Karpas-422 (cell line): ENCODE measurements at regions not wholly inside any gene's neighbourhood (a gene's known extent, or its start where the extent isn't known, plus 50 kb on each side); places are given as distances from the start of the nearest gene placed in this dataset.
A peak's percentile ranks its signal among the peaks of the same experiment; 100 is the strongest.

Experiments used
- DNase-seq: peaks from one replicate; pipeline ENCODE4 v3.0.0-alpha.2; 2015
- H2AFZ ChIP-seq: fragments of 200-600 bp; sonication (generic); 2 replicates; pipeline ENCODE4 v1.6.1; 2014; ENCODE audit warnings: antibody characterized with exemption, low read length, mixed read lengths
- H3K27ac ChIP-seq: fragments of 200-600 bp; sonication (generic); 2 replicates; pipeline ENCODE4 v1.5.1; 2014; ENCODE audit warnings: mild to moderate bottlenecking, low read length, moderate library complexity
- H3K27me3 ChIP-seq: fragments of 200-600 bp; sonication (generic); 2 replicates; pipeline ENCODE4 v1.6.1; 2014; ENCODE audit warnings: low read length, mixed read lengths
- H3K36me3 ChIP-seq: fragments of 200-600 bp; sonication (generic); 2 replicates; pipeline ENCODE4 v1.6.1; 2014; ENCODE audit warnings: low read length, mixed read lengths; ENCODE audit not compliant: insufficient read depth
- H3K4me1 ChIP-seq: fragments of 200-600 bp; sonication (generic); 2 replicates; pipeline ENCODE4 v1.6.1; 2014; ENCODE audit warnings: mild to moderate bottlenecking, low read length, mixed read lengths
- H3K4me2 ChIP-seq: fragments of 200-600 bp; sonication (generic); 2 replicates; pipeline ENCODE4 v1.6.1; 2014; ENCODE audit warnings: low read length, low read depth, mild to moderate bottlenecking; ENCODE audit not compliant: poor library complexity, severe bottlenecking
- H3K4me3 ChIP-seq: fragments of 200-600 bp; sonication (generic); 2 replicates; pipeline ENCODE4 v1.5.1; 2014; ENCODE audit warnings: mild to moderate bottlenecking, antibody characterized with exemption, low read length, mixed read lengths
- H3K79me2 ChIP-seq: fragments of 200-600 bp; sonication (generic); 2 replicates; pipeline ENCODE4 v1.6.1; 2014; ENCODE audit warnings: mild to moderate bottlenecking, low read length, mixed read lengths
- H3K9ac ChIP-seq: fragments of 200-600 bp; sonication (generic); 2 replicates; pipeline ENCODE4 v1.6.0; 2014; ENCODE audit warnings: low read length
- H3K9me2 ChIP-seq: fragments of 200-600 bp; sonication (generic), shearing (Covaris generic); replicated peaks from 2 replicates; pipeline ENCODE4 v1.6.0; 2014; ENCODE audit warnings: mild to moderate bottlenecking, low read length, moderate library complexity; ENCODE audit not compliant: insufficient read depth
- H3K9me3 ChIP-seq: fragments of 300-700, 200-600 bp; sonication (generic); 2 replicates; pipeline ENCODE4 v1.6.1; 2014; ENCODE audit warnings: low read length, mixed read lengths
- H4K20me1 ChIP-seq: fragments of 200-600 bp; sonication (generic); 2 replicates; pipeline ENCODE4 v1.6.1; 2014; ENCODE audit warnings: mild to moderate bottlenecking, antibody characterized with exemption, low read length, low read depth; ENCODE audit not compliant: insufficient read depth

DNA sequence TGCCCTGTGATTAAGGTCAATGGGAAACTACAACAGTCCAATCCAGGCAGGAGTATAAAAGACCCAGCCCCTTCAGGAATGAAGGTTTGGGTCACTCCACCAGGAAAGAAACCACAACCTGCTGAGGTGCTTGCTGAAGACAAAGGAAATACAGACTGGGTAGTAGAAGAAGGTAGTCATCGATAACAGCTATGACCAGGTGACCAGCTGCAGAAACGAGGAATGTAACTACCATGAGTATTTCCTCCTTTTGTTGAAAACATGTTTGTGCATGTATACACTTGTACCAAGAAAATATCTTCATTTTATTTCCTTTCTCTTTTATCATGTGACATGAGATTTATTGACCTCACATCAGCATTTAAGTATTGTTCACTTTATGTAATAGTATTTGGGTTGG is 409.1 kb downstream of the FOXG1 start:
- Histone ChIP-seq H3K4me2 (no peak overlapping the region), H3K4me1 (no peaks in the 10 kb centered on the region)
- DNase-seq = no peak

DNA sequence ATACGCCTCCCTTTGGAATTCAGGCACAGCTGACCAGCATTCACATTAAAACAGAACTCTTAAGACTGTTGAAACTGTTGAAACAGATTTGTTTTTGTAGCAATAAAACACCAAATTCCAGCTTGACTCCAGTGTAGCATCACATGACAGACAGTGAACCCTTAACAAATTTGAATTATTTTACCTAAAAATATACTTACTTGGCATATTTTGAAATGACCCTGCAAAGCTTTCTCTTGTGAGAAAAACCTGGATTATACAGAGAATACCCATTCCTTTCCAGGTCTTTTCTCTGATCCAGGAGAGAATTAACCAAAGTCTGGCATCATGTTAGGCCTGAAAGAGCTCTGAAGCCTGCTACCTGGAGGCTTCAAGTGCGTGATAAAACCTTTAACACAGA is 410.3 kb downstream of the FOXG1 start:
- H3K27ac ChIP-seq = no peak overlapping the region
- no peaks in the 10 kb centered on the region for H3K79me2 ChIP-seq
- H3K9me2 ChIP-seq = no peaks in the 10 kb centered on the region
- no peak overlapping the region for H2AFZ ChIP-seq
- peaks cover 73% of the 10 kb centered on the region for H3K9me3 ChIP-seq
- no peaks in the 10 kb centered on the region for H3K4me1 ChIP-seq
- no peak overlapping the region for H3K4me3 ChIP-seq
- H4K20me1 ChIP-seq = no peaks in the 10 kb centered on the region
- H3K27me3 ChIP-seq = no peaks in the 10 kb centered on the region
- peak; percentile 30 for DNase-seq
- no peak overlapping the region for H3K9ac ChIP-seq
- H3K36me3 ChIP-seq = 0 out of 2 replicates have a peak, but pooled peaks cover 4% of the 10 kb centered on the region
- H3K4me2 ChIP-seq = no peak overlapping the region

More for the DNA sequence above, 409.1 kb downstream of the FOXG1 start:
- Histone ChIP-seq H3K27me3 (no peaks in the 10 kb centered on the region), H3K27ac (no peak overlapping the region), H3K9me2 (no peaks in the 10 kb centered on the region), H4K20me1 (no peaks in the 10 kb centered on the region), H3K79me2 (no peaks in the 10 kb centered on the region), H3K9ac (no peak overlapping the region), H3K4me3 (no peak overlapping the region), H3K36me3 (no peaks in the 10 kb centered on the region), H2AFZ (no peak overlapping the region), H3K9me3 (peaks cover 70% of the 10 kb centered on the region)

DNA sequence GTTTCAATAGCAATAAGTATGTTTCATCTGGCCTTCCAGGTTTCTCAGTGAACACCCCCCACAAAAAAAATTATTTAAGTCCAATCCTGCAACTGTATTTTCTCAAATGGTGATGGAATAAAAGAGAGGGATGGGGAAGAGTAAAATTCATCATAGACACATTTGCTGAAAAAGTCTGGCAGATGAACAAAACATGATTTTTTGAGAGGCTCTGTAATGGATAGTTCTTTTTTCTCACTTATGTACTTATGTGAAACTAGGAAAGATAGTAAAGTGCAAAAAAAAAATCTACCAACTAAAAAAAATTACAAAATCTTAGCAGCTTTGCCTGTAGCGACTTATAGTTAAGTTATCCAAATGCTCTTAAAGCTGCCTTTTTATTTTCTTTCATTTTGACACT is 412.4 kb downstream of the FOXG1 start:
- Histone ChIP-seq H3K27ac (no peak overlapping the region), H3K79me2 (no peaks in the 10 kb centered on the region), H3K4me2 (no peak overlapping the region), H3K36me3 (0 out of 2 replicates have a peak, but pooled peaks cover 4% of the 10 kb centered on the region), H3K4me1 (no peaks in the 10 kb centered on the region), H2AFZ (no peak overlapping the region), H3K9ac (no peak overlapping the region), H4K20me1 (no peaks in the 10 kb centered on the region), H3K27me3 (no peaks in the 10 kb centered on the region), H3K9me3 (peaks cover 67% of the 10 kb centered on the region), H3K9me2 (no peaks in the 10 kb centered on the region), H3K4me3 (no peak overlapping the region)
- no peak for DNase-seq

DNA sequence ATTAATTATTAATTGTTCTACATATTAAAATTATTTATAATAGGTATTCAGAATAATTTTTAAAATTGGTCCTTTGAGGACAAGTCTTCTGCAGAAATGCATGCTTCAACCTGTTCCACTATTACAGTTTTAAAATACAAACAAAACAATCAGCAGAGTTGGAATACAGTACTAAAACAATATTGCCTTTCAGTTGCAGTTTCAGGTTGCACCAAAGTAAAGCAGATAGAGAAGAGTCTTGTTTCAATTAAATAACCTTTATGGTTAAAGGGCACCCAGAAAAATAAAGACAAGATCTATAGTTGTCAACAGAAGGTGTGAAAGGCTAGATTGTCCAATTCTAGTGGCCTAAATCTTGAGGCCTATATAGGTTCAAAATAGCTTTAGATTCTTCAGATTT is 424.5 kb downstream of the FOXG1 start:
- no peak overlapping the region for H2AFZ ChIP-seq
- H3K4me2 ChIP-seq = no peak overlapping the region
- no peaks in the 10 kb centered on the region for H3K79me2 ChIP-seq
- H3K36me3 ChIP-seq = no peaks in the 10 kb centered on the region
- no peak overlapping the region for H3K9ac ChIP-seq
- no peak overlapping the region for H3K4me3 ChIP-seq
- H4K20me1 ChIP-seq = no peaks in the 10 kb centered on the region
- no peaks in the 10 kb centered on the region for H3K27me3 ChIP-seq
- H3K27ac ChIP-seq = no peak overlapping the region
- H3K4me1 ChIP-seq = no peaks in the 10 kb centered on the region
- DNase-seq = no peak
- peaks cover 67% of the 10 kb centered on the region for H3K9me3 ChIP-seq
- no peaks in the 10 kb centered on the region for H3K9me2 ChIP-seq

DNA sequence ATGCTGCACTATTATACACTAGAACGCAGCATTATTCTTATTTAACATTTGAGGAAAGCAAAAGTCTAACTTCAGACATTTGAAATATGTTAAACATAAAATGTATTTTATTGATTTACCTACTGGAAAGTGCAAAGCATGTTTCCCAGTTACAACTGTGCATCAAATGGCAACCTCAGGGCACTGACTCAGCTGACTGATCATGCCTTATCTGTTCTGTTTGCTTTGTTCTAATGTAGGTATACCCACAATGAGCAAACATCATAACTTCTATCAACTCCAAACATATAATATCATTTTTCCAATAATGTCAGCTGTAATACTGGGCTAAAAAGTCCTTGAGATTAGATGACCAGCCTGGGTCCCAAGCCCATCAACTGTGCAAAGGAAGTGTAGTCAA is 431.0 kb downstream of the FOXG1 start:
- Histone ChIP-seq H3K27ac (no peak overlapping the region), H3K27me3 (no peaks in the 10 kb centered on the region), H3K9ac (no peak overlapping the region), H3K36me3 (no peaks in the 10 kb centered on the region), H3K4me3 (no peak overlapping the region), H2AFZ (no peak overlapping the region), H4K20me1 (no peaks in the 10 kb centered on the region), H3K9me3 (peaks cover 82% of the 10 kb centered on the region), H3K4me2 (no peak overlapping the region), H3K9me2 (no peaks in the 10 kb centered on the region), H3K79me2 (no peaks in the 10 kb centered on the region), H3K4me1 (no peaks in the 10 kb centered on the region)
- no peak for DNase-seq

DNA sequence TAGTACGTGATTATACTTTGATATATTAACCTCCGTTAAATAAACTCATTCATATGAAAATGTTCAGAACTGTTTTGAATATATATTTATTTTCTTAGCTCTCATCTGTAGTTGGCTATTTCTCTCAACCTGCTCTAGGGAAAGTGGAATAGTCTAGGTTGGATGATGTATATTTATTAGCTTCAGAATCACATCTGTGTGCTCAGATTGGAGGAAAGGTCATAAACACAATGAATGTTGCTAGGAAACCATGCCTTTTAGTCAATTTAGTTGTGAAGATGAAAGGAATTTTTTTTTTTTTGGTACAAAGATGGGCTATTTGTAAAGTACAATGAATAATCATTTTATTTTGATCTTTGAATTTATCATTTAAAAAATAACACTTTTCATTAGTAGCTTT is 439.1 kb downstream of the FOXG1 start:
- H3K9ac ChIP-seq = no peak overlapping the region
- H3K27ac ChIP-seq = no peak overlapping the region
- no peak overlapping the region for H3K4me3 ChIP-seq
- H3K36me3 ChIP-seq = no peaks in the 10 kb centered on the region
- no peak overlapping the region for H2AFZ ChIP-seq
- peaks cover 65% of the 10 kb centered on the region for H3K9me3 ChIP-seq
- H4K20me1 ChIP-seq = no peaks in the 10 kb centered on the region
- no peaks in the 10 kb centered on the region for H3K27me3 ChIP-seq
- H3K9me2 ChIP-seq = no peaks in the 10 kb centered on the region
- no peak for DNase-seq
- no peak overlapping the region for H3K4me2 ChIP-seq
- H3K4me1 ChIP-seq = no peaks in the 10 kb centered on the region
- no peaks in the 10 kb centered on the region for H3K79me2 ChIP-seq

DNA sequence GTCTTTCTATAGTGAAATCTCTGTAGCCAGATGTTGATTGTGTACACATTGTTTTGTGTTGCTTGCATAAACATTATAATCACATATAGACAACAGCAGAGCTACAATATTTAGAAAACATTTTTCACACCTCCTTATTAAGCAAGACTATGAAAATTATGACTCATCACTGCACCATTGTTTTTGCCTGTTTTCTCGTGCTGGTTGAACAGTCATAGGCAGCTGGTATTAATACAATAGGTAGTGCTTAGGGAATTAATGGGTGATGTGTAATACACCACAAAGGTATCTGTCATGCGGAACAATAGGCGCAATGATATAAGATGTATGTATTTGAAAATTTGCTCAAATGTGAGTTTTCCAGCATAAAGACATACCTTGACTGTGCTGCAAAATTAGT is 449.3 kb downstream of the FOXG1 start:
- H3K27ac ChIP-seq = no peak overlapping the region
- peaks cover 38% of the 10 kb centered on the region for H3K9me3 ChIP-seq
- no peaks in the 10 kb centered on the region for H3K36me3 ChIP-seq
- no peaks in the 10 kb centered on the region for H3K4me1 ChIP-seq
- H3K9me2 ChIP-seq = no peaks in the 10 kb centered on the region; the same call in 1 of the 2 replicates
- H3K4me3 ChIP-seq = no peak overlapping the region
- DNase-seq = no peak
- no peak overlapping the region for H2AFZ ChIP-seq
- H3K4me2 ChIP-seq = no peak overlapping the region
- H3K27me3 ChIP-seq = no peaks in the 10 kb centered on the region
- no peaks in the 10 kb centered on the region for H3K79me2 ChIP-seq
- H3K9ac ChIP-seq = no peak overlapping the region
- no peaks in the 10 kb centered on the region for H4K20me1 ChIP-seq

DNA sequence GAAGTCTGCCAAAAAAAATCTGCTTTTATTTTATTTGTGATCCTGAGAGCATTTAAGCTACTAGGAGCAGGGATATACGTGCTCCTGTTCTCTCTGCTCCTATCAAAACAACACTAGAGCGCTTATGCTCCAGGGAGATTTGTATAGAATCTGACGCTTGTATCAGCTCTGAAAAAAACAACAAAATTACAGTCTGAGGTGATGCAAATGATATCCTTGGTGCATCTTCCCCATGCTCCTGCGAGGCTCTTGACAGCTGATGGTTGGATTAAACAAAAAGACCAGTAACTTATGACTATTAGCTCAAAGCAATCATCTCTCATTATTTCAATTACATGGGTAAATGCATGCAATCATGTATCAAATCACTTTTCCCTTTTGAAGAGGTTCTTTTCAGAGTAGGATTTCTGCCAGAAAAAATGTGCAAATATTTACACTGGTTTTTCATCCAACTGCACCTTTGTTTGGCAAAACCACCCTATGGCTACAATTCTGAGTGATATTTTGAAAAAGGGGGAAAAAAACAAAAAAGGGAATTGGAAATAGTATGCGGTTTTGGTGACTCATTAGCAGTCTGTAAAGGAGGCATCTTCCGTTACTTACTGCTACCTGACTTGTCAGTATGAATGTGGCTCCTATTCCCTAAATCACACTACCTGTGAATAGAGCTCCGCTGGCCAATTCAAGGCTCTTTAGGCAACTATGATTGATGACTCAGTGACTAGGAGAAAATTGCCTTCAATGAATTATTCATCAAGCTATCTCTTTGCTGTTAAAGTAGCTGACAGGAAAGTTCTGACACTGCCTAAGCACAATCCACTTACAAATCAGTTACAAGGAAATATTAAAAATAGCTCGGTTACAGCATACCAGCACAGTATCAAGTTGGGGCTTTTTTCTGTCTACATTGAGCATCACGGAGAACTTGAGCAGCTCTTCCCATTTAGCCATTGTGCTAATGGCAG is 450.0 kb downstream of the FOXG1 start:
- H3K36me3 ChIP-seq = no peaks in the 10 kb centered on the region
- no peaks in the 10 kb centered on the region for H3K79me2 ChIP-seq
- H3K27me3 ChIP-seq = no peaks in the 10 kb centered on the region
- H2AFZ ChIP-seq = no peak overlapping the region
- no peaks in the 10 kb centered on the region; the same call in 1 of the 2 replicates for H3K9me2 ChIP-seq
- DNase-seq = no peak
- no peaks in the 10 kb centered on the region for H4K20me1 ChIP-seq
- no peak overlapping the region for H3K27ac ChIP-seq
- H3K9me3 ChIP-seq = peaks cover 34% of the 10 kb centered on the region
- no peaks in the 10 kb centered on the region for H3K4me1 ChIP-seq
- H3K4me3 ChIP-seq = no peak overlapping the region
- no peak overlapping the region for H3K4me2 ChIP-seq
- no peak overlapping the region for H3K9ac ChIP-seq
